ENCODE measurements at regions not wholly inside any gene's neighbourhood (a gene's known extent, or its start where the extent isn't known, plus 50 kb on each side); places are given as distances from the start of the nearest gene placed in this dataset.

DNA sequence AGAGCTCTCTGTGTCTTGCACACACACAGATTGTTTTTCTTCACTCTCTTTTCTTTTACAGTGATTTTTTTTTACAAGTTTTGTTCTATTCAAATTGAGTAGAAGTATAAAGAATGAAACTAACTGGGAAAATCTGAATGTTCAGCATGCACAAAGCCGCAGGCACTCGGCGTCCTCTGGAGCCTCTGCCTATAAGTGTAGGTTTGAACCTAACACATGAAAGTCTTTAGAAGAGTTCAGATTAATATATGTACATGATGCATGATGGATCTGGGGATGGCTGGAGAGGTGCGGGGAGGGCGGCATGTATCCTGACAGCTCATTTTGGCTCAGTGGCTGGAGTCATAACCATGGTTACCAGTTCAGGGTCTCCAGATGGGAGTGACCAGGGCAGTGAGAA, 301.1 kb upstream of the CDH4 start:
- TF ChIP-seq, protein P1, sequence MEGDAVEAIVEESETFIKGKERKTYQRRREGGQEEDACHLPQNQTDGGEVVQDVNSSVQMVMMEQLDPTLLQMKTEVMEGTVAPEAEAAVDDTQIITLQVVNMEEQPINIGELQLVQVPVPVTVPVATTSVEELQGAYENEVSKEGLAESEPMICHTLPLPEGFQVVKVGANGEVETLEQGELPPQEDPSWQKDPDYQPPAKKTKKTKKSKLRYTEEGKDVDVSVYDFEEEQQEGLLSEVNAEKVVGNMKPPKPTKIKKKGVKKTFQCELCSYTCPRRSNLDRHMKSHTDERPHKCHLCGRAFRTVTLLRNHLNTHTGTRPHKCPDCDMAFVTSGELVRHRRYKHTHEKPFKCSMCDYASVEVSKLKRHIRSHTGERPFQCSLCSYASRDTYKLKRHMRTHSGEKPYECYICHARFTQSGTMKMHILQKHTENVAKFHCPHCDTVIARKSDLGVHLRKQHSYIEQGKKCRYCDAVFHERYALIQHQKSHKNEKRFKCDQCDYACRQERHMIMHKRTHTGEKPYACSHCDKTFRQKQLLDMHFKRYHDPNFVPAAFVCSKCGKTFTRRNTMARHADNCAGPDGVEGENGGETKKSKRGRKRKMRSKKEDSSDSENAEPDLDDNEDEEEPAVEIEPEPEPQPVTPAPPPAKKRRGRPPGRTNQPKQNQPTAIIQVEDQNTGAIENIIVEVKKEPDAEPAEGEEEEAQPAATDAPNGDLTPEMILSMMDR (conservative IDR thresholded peaks at IDR 0.05; ENCODE audit: low read depth, low read length), result no peak
- TF ChIP-seq FOS (IDR thresholded peaks at IDR 0.05; ENCODE audit: low read depth, low read length) (no peak), RAD21 (IDR thresholded peaks at IDR 0.05; ENCODE audit: low read length) (no peak), SMC3 (IDR thresholded peaks at IDR 0.05; ENCODE audit: low read depth, low read length) (no peak), POLR2A (IDR thresholded peaks at IDR 0.05; ENCODE audit: low read depth, low read length) (no peak), MAFK (IDR thresholded peaks at IDR 0.05; ENCODE audit: low read depth, low read length) (no peak), CEBPB (IDR thresholded peaks at IDR 0.05; ENCODE audit: low read depth, low read length) (no peak), NFE2L2 (IDR thresholded peaks at IDR 0.05; ENCODE audit: low read depth, low read length) (no peak), RFX5 (IDR thresholded peaks at IDR 0.05; ENCODE audit: low read depth, low read length) (no peak), BHLHE40 (IDR thresholded peaks at IDR 0.05; ENCODE audit: low read depth, low read length) (no peak)
- TF ChIP-seq, protein P2, sequence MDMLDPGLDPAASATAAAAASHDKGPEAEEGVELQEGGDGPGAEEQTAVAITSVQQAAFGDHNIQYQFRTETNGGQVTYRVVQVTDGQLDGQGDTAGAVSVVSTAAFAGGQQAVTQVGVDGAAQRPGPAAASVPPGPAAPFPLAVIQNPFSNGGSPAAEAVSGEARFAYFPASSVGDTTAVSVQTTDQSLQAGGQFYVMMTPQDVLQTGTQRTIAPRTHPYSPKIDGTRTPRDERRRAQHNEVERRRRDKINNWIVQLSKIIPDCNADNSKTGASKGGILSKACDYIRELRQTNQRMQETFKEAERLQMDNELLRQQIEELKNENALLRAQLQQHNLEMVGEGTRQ (IDR thresholded peaks at IDR 0.05; ENCODE audit: low read depth, low read length), result no peak
